Cerebellar nuclear complex (tissue), 1 donor: ENCODE measurements at regions not wholly inside any gene's neighbourhood (a gene's known extent, or its start where the extent isn't known, plus 50 kb on each side); places are given as distances from the start of the nearest gene placed in this dataset.

Experiments used
- DNase-seq, 2 experiments: peaks; one replicate each; lab custom pipeline; 2025; lab: John Stamatoyannopoulos, UW

- DNase-seq: no peak
Observed at GRCh38 chr18:25445430-25445829, 93.5 kb upstream of the ZNF521 start.

- no peak for DNase-seq
Observed at GRCh38 chr18:25443776-25444175, 91.8 kb upstream of the ZNF521 start.

GRCh38 chr18:25435149-25435782 lies 83.3 kb upstream of the ZNF521 start:
- DNase-seq: no peak

- DNase-seq: no peak
Observed at GRCh38 chr18:25434745-25435144, 82.8 kb upstream of the ZNF521 start.

GRCh38 chr18:25433590-25433989 lies 81.6 kb upstream of the ZNF521 start:
- DNase-seq: no peak

GRCh38 chr18:25425024-25425423 lies 73.1 kb upstream of the ZNF521 start:
- no peak for DNase-seq

GRCh38 chr18:25423760-25424159 lies 71.8 kb upstream of the ZNF521 start:
- no peak for DNase-seq

- DNase-seq: no peak
Observed at GRCh38 chr18:25423267-25423666, 71.3 kb upstream of the ZNF521 start.

- DNase-seq: no peak
Observed at GRCh38 chr18:25422230-25422629, 70.3 kb upstream of the ZNF521 start.

GRCh38 chr18:25420077-25420825 lies 68.3 kb upstream of the ZNF521 start:
- DNase-seq: no peak

- no peak for DNase-seq
Observed at GRCh38 chr18:25416374-25416773, 64.4 kb upstream of the ZNF521 start.

GRCh38 chr18:25409971-25410370 lies 58.0 kb upstream of the ZNF521 start:
- no peak for DNase-seq

- no peak for DNase-seq
Observed at GRCh38 chr18:25408293-25408692, 56.3 kb upstream of the ZNF521 start.
